Breast epithelium (tissue), 3 donors: ENCODE measurements at regions not wholly inside any gene's neighbourhood (a gene's known extent, or its start where the extent isn't known, plus 50 kb on each side); places are given as distances from the start of the nearest gene placed in this dataset.

Source experiments
- POLR2A ChIP-seq: fragments of 450-650 bp; IDR thresholded peaks from one replicate; pipeline ENCODE4 v1.6.1; 2016; ENCODE audit warnings: antibody characterized with exemption, mild to moderate bottlenecking, moderate library complexity
- TF ChIP-seq, protein P1 (sequence below), 3 donors: fragments of 450-650 bp; IDR thresholded peaks; one replicate each; pipeline ENCODE4 v1.5.1; 2016 to 2017; ENCODE audit warnings: antibody characterized with exemption in 3 of 3, mild to moderate bottlenecking in 3 of 3, moderate library complexity in 3 of 3

DNA sequence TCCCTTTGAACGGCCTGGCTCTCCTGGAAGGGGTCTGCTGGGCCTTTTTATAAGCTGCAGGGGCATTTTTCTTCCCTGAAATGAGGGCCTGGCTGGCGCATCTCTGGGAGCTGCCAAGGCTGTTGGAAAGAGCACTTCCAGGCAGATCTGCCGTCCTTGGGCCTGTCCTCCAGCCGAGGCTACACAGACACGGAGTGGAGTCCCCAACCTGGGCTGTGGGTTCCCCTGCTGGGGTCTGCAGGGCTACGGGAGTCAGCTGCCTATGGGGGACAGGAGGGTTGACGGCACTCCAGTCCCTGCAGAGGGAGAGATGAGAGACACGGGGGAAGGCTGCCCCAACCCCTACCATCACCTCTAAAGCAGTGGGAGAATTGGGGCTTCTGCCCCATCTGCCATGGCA, 606.6 kb downstream of the TBC1D22A start:
- no peak for TF ChIP-seq POLR2A
- TF ChIP-seq, protein P1, sequence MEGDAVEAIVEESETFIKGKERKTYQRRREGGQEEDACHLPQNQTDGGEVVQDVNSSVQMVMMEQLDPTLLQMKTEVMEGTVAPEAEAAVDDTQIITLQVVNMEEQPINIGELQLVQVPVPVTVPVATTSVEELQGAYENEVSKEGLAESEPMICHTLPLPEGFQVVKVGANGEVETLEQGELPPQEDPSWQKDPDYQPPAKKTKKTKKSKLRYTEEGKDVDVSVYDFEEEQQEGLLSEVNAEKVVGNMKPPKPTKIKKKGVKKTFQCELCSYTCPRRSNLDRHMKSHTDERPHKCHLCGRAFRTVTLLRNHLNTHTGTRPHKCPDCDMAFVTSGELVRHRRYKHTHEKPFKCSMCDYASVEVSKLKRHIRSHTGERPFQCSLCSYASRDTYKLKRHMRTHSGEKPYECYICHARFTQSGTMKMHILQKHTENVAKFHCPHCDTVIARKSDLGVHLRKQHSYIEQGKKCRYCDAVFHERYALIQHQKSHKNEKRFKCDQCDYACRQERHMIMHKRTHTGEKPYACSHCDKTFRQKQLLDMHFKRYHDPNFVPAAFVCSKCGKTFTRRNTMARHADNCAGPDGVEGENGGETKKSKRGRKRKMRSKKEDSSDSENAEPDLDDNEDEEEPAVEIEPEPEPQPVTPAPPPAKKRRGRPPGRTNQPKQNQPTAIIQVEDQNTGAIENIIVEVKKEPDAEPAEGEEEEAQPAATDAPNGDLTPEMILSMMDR (IDR thresholded peaks at IDR 0.05) = no peak
